Prostate gland (tissue), 2 donors: ENCODE measurements at regions not wholly inside any gene's neighbourhood (a gene's known extent, or its start where the extent isn't known, plus 50 kb on each side); places are given as distances from the start of the nearest gene placed in this dataset.

Experiments
- POLR2A ChIP-seq: fragments of 450-650 bp; IDR thresholded peaks from one replicate; pipeline ENCODE4 v1.6.1; 2016; ENCODE audit warnings: antibody characterized with exemption, mild to moderate bottlenecking
- POLR2AphosphoS5 ChIP-seq: sonication (generic); formaldehyde crosslinking; IDR thresholded peaks from one replicate; pipeline ENCODE4 v1.6.1; 2017; ENCODE audit warnings: antibody characterized with exemption
- TF ChIP-seq, protein P1 (sequence below), 4 experiments: fragments of 200-600 bp in 2 of 4; fragments of 450-650 bp in 2 of 4; sonication (generic) in 2 of 4; IDR thresholded peaks; 1 replicate in 3 of 4; 2 replicates in 1 of 4; pipeline ENCODE4 v1.5.1; 2016 to 2019; ENCODE audit warnings: antibody characterized with exemption in 4 of 4, mild to moderate bottlenecking in 2 of 4, moderate library complexity in 2 of 4

DNA sequence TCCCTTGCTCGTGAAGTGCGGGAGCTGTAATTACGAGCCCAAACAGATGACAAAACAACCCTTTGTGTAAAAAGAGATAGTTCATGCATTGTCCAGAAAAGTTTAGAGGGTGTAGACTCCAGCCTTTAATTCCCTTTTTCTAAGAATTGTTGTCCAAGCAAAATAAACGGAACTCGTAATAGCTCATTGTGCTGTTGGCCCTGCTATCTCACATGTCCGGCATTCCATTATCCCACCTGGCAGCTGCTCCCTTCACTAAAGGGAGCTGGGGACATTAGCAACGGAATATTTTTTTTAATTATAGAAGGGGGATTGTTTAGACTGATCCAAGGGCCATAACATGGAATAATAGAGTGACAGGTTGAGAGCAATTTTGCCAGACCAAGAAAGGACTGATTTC, 277.5 kb upstream of the TBX3 start:
- TF ChIP-seq POLR2A (no peak), POLR2AphosphoS5 (no peak)
- TF ChIP-seq, protein P1, sequence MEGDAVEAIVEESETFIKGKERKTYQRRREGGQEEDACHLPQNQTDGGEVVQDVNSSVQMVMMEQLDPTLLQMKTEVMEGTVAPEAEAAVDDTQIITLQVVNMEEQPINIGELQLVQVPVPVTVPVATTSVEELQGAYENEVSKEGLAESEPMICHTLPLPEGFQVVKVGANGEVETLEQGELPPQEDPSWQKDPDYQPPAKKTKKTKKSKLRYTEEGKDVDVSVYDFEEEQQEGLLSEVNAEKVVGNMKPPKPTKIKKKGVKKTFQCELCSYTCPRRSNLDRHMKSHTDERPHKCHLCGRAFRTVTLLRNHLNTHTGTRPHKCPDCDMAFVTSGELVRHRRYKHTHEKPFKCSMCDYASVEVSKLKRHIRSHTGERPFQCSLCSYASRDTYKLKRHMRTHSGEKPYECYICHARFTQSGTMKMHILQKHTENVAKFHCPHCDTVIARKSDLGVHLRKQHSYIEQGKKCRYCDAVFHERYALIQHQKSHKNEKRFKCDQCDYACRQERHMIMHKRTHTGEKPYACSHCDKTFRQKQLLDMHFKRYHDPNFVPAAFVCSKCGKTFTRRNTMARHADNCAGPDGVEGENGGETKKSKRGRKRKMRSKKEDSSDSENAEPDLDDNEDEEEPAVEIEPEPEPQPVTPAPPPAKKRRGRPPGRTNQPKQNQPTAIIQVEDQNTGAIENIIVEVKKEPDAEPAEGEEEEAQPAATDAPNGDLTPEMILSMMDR (IDR thresholded peaks at IDR 0.05), result no peak
